ENCODE measurements at regions not wholly inside any gene's neighbourhood (a gene's known extent, or its start where the extent isn't known, plus 50 kb on each side); places are given as distances from the start of the nearest gene placed in this dataset.

- H3K27me3 ChIP-seq (replicated peaks; ENCODE audit: control insufficient read depth, insufficient read depth, low read length), result no peaks in the 10 kb centered on the region
- H3K9ac ChIP-seq (ENCODE audit: low read length), result peak overlapping the region; percentile 63
- peaks cover 36% of the 10 kb centered on the region for H3K4me1 ChIP-seq (ENCODE audit: control insufficient read depth, insufficient read depth, low read length)
- peak; percentile 77 for DNase-seq (ENCODE audit: low read depth)
- no peaks in the 10 kb centered on the region for H3K9me3 ChIP-seq (ENCODE audit: control insufficient read depth, low read length)
- no peak overlapping the region for H3K4me3 ChIP-seq (ENCODE audit: low read length)
- no peaks in the 10 kb centered on the region for H3K36me3 ChIP-seq (ENCODE audit: control insufficient read depth, insufficient read depth, low read length, severe bottlenecking)
Observed at GRCh38 chr4:174122705-174123104, 160.8 kb downstream of the FBXO8 start.

DNA sequence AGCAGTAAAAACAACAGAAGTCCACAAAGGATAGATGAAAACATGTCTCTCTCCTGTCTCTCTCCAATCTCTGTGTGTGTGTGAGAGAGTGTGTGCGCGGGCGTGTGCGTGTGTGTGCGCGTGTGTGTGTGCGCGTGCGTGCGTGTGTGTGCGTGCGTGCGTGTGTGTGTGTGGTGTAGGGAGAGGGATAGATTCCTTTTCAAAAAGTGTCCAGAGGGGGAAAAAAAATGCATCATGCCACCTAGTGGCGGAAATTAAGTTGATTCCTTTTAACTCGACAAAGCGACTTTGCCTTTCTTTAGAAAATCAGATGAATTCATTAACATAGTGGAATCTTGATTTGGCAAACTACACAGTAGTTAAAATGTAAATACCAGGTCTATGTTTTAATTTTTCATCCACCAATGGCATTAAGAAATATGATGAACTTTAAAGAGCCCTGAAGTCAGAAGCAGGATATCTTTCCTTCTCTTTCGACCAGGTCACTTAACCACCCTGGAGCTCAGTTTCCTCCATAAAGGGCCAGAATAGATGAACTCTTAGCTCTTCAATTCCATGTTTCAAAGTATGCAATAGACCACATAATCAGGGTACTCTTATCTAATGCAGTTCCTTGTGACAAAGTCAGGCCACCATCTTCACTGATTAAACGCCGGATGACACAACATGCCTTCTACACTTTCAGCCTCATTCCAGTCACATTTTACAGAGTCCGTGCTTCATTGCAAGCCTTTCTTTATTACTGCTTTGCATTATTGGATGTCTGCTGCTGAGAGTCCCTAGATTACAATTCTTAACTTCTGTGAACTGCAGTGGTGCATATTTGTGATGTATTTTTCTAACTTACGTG is 162.8 kb downstream of the FBXO8 start:
- no peaks in the 10 kb centered on the region for H3K27me3 ChIP-seq (replicated peaks; ENCODE audit: control insufficient read depth, insufficient read depth, low read length)
- DNase-seq (ENCODE audit: low read depth), result peak; percentile 90
- H3K4me3 ChIP-seq (ENCODE audit: low read length), result peak overlapping the region; percentile 80

GRCh38 chr4:174119830-174120229 is 163.6 kb downstream of the FBXO8 start:
- H3K4me3 ChIP-seq (ENCODE audit: low read length), result peak overlapping the region; percentile 80
- peak; percentile 24 for DNase-seq (ENCODE audit: low read depth)

More for the DNA sequence above, 162.8 kb downstream of the FBXO8 start:
- Histone ChIP-seq H3K9me3 (ENCODE audit: control insufficient read depth, low read length) (no peaks in the 10 kb centered on the region), H3K36me3 (ENCODE audit: control insufficient read depth, insufficient read depth, low read length, severe bottlenecking) (no peaks in the 10 kb centered on the region), H3K9ac (ENCODE audit: low read length) (peak overlapping the region; percentile 92), H3K4me1 (ENCODE audit: control insufficient read depth, insufficient read depth, low read length) (peaks cover 36% of the 10 kb centered on the region)

DNA sequence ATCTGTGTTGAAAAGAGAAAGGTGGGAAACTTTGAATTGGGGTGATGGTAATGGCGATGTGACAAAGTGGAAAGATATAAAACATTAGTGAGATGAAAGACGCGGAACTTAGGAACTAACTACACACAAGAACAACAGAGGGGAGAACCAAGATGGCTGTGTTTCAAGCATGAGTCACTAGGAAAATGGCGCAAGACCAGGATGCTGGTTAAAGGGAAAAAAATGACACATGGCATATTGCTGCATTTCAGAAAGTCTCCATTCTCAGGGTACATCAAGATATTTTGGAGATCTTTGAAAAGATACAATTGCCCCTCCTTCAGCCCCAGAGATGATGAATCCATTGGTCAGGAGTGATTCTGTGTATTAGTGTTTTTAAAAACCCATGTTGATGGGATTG is 164.4 kb downstream of the FBXO8 start:
- H3K27me3 ChIP-seq (replicated peaks; ENCODE audit: control insufficient read depth, insufficient read depth, low read length), result no peaks in the 10 kb centered on the region
- no peaks in the 10 kb centered on the region for H3K9me3 ChIP-seq (ENCODE audit: control insufficient read depth, low read length)
- H3K4me3 ChIP-seq (ENCODE audit: low read length), result peak overlapping the region; percentile 80
- H3K36me3 ChIP-seq (ENCODE audit: control insufficient read depth, insufficient read depth, low read length, severe bottlenecking), result no peaks in the 10 kb centered on the region
- peak overlapping the region; percentile 92 for H3K9ac ChIP-seq (ENCODE audit: low read length)
- peaks cover 36% of the 10 kb centered on the region for H3K4me1 ChIP-seq (ENCODE audit: control insufficient read depth, insufficient read depth, low read length)
- DNase-seq (ENCODE audit: low read depth), result peak; percentile 72

More at GRCh38 chr4:174119830-174120229, 163.6 kb downstream of the FBXO8 start:
- no peaks in the 10 kb centered on the region for H3K27me3 ChIP-seq (replicated peaks; ENCODE audit: control insufficient read depth, insufficient read depth, low read length)
- H3K9ac ChIP-seq (ENCODE audit: low read length), result peak overlapping the region; percentile 92
- peaks cover 36% of the 10 kb centered on the region for H3K4me1 ChIP-seq (ENCODE audit: control insufficient read depth, insufficient read depth, low read length)
- no peaks in the 10 kb centered on the region for H3K36me3 ChIP-seq (ENCODE audit: control insufficient read depth, insufficient read depth, low read length, severe bottlenecking)
- H3K9me3 ChIP-seq (ENCODE audit: control insufficient read depth, low read length), result no peaks in the 10 kb centered on the region

DNA sequence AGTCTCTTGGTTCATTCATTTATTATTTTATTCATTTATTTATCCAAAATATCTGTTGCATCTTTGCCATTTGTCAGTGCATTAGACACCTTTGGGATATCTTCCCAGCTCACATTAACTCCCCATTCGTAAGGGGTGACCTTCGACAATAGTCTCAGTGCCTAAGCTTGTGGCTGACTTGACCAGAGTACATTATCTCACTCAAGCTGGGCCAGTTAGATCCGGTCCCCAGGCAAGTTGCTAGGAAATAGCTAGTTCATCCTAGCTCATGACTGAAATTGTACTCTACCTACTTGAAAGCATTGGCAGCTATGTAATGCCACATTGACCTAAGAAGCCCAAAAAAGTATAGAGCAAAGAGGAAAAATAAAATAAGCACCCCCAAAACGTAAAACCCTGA is 165.3 kb downstream of the FBXO8 start:
- H3K36me3 ChIP-seq (ENCODE audit: control insufficient read depth, insufficient read depth, low read length, severe bottlenecking), result peaks cover 6% of the 10 kb centered on the region

DNA sequence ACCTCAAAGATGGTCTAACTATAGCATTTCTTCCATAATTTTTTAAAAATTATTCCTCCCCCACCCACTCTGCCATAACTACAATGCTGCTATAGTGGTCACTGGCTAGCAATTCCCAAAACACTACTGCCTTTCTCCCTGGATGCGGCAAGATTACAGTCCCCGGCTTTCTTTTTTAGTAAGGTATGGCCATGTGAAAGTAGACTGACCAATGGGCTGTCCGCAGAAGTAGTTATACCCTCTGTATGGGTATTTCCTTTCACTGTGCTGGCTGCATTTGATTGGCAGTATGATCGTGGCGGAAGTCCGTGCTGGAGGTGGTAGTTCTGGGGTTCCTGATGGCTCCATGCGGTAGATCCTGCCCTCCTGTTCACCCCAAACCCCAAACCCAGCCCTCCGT is 166.0 kb downstream of the FBXO8 start:
- no peak overlapping the region for H3K4me3 ChIP-seq (ENCODE audit: low read length)
- peaks cover 6% of the 10 kb centered on the region for H3K36me3 ChIP-seq (ENCODE audit: control insufficient read depth, insufficient read depth, low read length, severe bottlenecking)
- H3K27me3 ChIP-seq (replicated peaks; ENCODE audit: control insufficient read depth, insufficient read depth, low read length), result no peaks in the 10 kb centered on the region
- H3K9me3 ChIP-seq (ENCODE audit: control insufficient read depth, low read length), result no peaks in the 10 kb centered on the region
- no peak overlapping the region for H3K9ac ChIP-seq (ENCODE audit: low read length)
- no peak for DNase-seq (ENCODE audit: low read depth)
- H3K4me1 ChIP-seq (ENCODE audit: control insufficient read depth, insufficient read depth, low read length), result peaks cover 26% of the 10 kb centered on the region

More for the DNA sequence above, 165.3 kb downstream of the FBXO8 start:
- Histone ChIP-seq H3K4me3 (ENCODE audit: low read length) (peak overlapping the region; percentile 80), H3K27me3 (replicated peaks; ENCODE audit: control insufficient read depth, insufficient read depth, low read length) (no peaks in the 10 kb centered on the region), H3K9me3 (ENCODE audit: control insufficient read depth, low read length) (no peaks in the 10 kb centered on the region), H3K4me1 (ENCODE audit: control insufficient read depth, insufficient read depth, low read length) (peaks cover 33% of the 10 kb centered on the region), H3K9ac (ENCODE audit: low read length) (no peak overlapping the region)
- DNase-seq (ENCODE audit: low read depth), result no peak

DNA sequence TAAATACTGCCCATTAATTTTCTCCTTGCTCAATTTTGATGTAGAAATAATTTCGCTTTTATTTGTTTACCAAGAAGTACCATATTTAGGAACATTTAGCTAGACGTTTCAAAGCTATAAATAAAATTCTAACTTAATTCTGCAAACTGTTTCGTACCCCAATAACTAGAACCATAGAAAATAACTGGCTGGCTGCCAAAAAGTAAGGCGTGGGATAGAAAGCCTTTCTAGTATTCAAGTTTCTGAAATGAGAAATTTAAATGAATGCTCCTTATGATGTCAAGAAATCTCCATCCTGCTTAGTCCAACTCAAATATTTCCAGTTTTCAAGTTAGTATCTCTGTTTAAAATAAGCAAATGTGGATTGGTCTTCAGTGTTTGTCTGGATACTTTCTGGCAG is 167.4 kb downstream of the FBXO8 start:
- Histone ChIP-seq H3K27me3 (replicated peaks; ENCODE audit: control insufficient read depth, insufficient read depth, low read length) (no peaks in the 10 kb centered on the region), H3K4me1 (ENCODE audit: control insufficient read depth, insufficient read depth, low read length) (peaks cover 20% of the 10 kb centered on the region), H3K4me3 (ENCODE audit: low read length) (no peak overlapping the region), H3K9me3 (ENCODE audit: control insufficient read depth, low read length) (no peaks in the 10 kb centered on the region), H3K36me3 (ENCODE audit: control insufficient read depth, insufficient read depth, low read length, severe bottlenecking) (peaks cover 6% of the 10 kb centered on the region), H3K9ac (ENCODE audit: low read length) (no peak overlapping the region)
- DNase-seq (ENCODE audit: low read depth), result no peak

DNA sequence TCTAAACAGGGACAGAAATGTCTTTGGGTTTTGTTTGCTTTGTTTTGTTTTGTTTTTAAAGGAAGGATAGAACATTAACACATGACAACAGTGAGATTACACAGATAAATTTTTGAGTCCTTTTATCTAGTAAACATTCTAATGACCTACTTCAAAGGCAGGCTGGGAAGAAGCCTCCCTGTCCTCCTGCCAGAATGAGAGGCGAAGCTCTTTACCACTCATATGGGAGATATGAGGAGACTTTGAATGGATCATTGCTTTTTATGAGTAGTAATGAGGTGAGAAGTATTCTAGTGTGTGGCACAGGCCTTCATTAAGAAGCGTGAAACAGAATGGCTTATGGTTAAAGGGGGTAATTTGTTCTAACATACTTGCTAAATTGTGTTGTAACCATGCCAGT is 172.0 kb downstream of the FBXO8 start:
- H3K4me1 ChIP-seq (ENCODE audit: control insufficient read depth, insufficient read depth, low read length), result no peaks in the 10 kb centered on the region
- peaks cover 6% of the 10 kb centered on the region for H3K36me3 ChIP-seq (ENCODE audit: control insufficient read depth, insufficient read depth, low read length, severe bottlenecking)
- H3K4me3 ChIP-seq (ENCODE audit: low read length), result no peak overlapping the region
- DNase-seq (ENCODE audit: low read depth), result no peak
- no peaks in the 10 kb centered on the region for H3K27me3 ChIP-seq (replicated peaks; ENCODE audit: control insufficient read depth, insufficient read depth, low read length)
- no peaks in the 10 kb centered on the region for H3K9me3 ChIP-seq (ENCODE audit: control insufficient read depth, low read length)
- no peak overlapping the region for H3K9ac ChIP-seq (ENCODE audit: low read length)

GRCh38 chr4:174110180-174110579 is 173.3 kb downstream of the FBXO8 start:
- Histone ChIP-seq H3K4me3 (ENCODE audit: low read length) (no peak overlapping the region), H3K4me1 (ENCODE audit: control insufficient read depth, insufficient read depth, low read length) (no peaks in the 10 kb centered on the region), H3K36me3 (ENCODE audit: control insufficient read depth, insufficient read depth, low read length, severe bottlenecking) (peaks cover 6% of the 10 kb centered on the region), H3K27me3 (replicated peaks; ENCODE audit: control insufficient read depth, insufficient read depth, low read length) (no peaks in the 10 kb centered on the region), H3K9ac (ENCODE audit: low read length) (no peak overlapping the region), H3K9me3 (ENCODE audit: control insufficient read depth, low read length) (no peaks in the 10 kb centered on the region)
- DNase-seq (ENCODE audit: low read depth), result no peak

DNA sequence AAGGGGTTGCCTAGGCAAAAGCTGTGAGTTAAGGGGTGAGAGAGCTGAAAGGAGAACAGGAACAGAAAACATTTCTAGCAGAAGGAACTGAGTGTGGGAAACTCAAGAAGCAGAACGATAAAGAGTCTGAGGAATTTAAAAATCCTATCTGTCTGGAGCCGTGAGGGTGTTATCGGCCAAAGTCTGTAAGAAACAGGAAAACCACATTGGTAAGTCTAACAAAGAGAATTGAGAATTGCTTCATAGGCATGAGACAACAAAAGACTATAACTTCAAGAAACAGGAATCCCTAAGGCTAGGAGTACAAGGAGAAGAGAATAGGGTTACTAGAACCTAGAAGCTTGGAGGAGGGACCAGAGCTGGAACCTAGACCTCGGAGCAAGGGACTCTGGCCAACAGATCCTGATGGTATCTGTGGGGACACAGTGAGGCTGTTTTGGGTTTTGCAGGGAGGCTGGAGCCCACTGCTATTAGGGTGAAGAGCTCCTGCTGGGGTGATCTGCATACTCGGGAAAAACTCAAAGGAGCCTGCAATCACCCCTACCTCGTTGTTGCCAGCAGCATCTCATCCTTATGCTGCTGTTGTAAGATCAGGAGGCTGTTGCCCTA is 175.6 kb downstream of the FBXO8 start:
- Histone ChIP-seq H3K4me3 (ENCODE audit: low read length) (no peak overlapping the region), H3K9ac (ENCODE audit: low read length) (no peak overlapping the region), H3K9me3 (ENCODE audit: control insufficient read depth, low read length) (no peaks in the 10 kb centered on the region), H3K27me3 (replicated peaks; ENCODE audit: control insufficient read depth, insufficient read depth, low read length) (no peaks in the 10 kb centered on the region), H3K36me3 (ENCODE audit: control insufficient read depth, insufficient read depth, low read length, severe bottlenecking) (no peaks in the 10 kb centered on the region), H3K4me1 (ENCODE audit: control insufficient read depth, insufficient read depth, low read length) (no peaks in the 10 kb centered on the region)
- DNase-seq (ENCODE audit: low read depth), result no peak

DNA sequence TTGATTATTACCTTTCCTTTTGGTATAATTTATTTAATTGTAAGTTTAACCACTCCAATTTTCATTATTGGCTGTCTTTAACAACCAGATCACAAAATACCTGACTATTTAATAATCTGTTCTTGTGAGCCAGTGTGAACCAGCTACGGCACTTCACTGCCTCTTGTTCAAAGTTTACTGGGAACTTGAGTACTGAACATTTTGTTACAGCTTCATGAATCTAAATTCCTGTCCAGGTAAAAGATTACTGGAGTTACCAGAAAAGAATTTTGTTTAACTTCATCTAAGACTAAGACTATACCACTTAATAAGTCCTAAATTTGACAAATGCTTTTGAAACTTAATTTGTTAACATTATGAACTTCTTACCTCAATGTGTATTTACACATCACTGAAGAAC is 178.3 kb downstream of the FBXO8 start:
- DNase-seq (ENCODE audit: low read depth), result no peak
- H3K9ac ChIP-seq (ENCODE audit: low read length), result no peak overlapping the region
- H3K36me3 ChIP-seq (ENCODE audit: control insufficient read depth, insufficient read depth, low read length, severe bottlenecking), result no peaks in the 10 kb centered on the region
- H3K27me3 ChIP-seq (replicated peaks; ENCODE audit: control insufficient read depth, insufficient read depth, low read length), result no peaks in the 10 kb centered on the region
- H3K4me3 ChIP-seq (ENCODE audit: low read length), result no peak overlapping the region
- peaks cover 2% of the 10 kb centered on the region for H3K4me1 ChIP-seq (ENCODE audit: control insufficient read depth, insufficient read depth, low read length)
- no peaks in the 10 kb centered on the region for H3K9me3 ChIP-seq (ENCODE audit: control insufficient read depth, low read length)

Measured in adipocyte (in vitro differentiated cells).